ENCODE measurements at regions not wholly inside any gene's neighbourhood (a gene's known extent, or its start where the extent isn't known, plus 50 kb on each side); places are given as distances from the start of the nearest gene placed in this dataset.
A peak's percentile ranks its signal among the peaks of the same experiment; 100 is the strongest.

- H3K79me2 ChIP-seq (ENCODE audit: low read depth): no peaks in the 10 kb centered on the region
- POLR2A ChIA-PET (ENCODE audit: unreplicated experiment): interaction anchor here (0.7 kb wide), 1 partner anchor 533 kb away, joined by 3 read pairs; no protein-coding TSS in a partner anchor
- DNase-seq: no peak
- peaks cover 28% of the 10 kb centered on the region for H3F3A ChIP-seq (ENCODE audit: insufficient read depth, low read depth)
- CTCF ChIA-PET: no interaction called here
- H3K9me2 ChIP-seq (ENCODE audit: insufficient read depth): no peaks in the 10 kb centered on the region
- peaks cover 37% of the 10 kb centered on the region for H3K4me1 ChIP-seq (replicated peaks; ENCODE audit: insufficient read depth)
- no TSS peak for BruUV-seq (replicated peaks)
- H3K4me2 ChIP-seq: no peak overlapping the region
- no peak overlapping the region for H2AFZ ChIP-seq
- no peaks in the 10 kb centered on the region for H3K36me3 ChIP-seq (ENCODE audit: low read depth)
- H3K27ac ChIP-seq: no peak overlapping the region
- no peaks in the 10 kb centered on the region for H3K27me3 ChIP-seq (ENCODE audit: insufficient read depth, low read depth)
- H3K4me3 ChIP-seq: no peak overlapping the region
- no peaks in the 10 kb centered on the region for H4K20me1 ChIP-seq (ENCODE audit: insufficient read depth)
- TF ChIP-seq EZH2 (IDR thresholded peaks at IDR 0.05; ENCODE audit: low read depth): no peak
- intact Hi-C loops (cut with micrococcal nuclease; ENCODE audit: unreplicated experiment): loop anchor here (5.0 kb wide), 1 partner anchor 416 kb away; the partner anchor contains the start of gene TRIB2
- H3K9me3 ChIP-seq (ENCODE audit: insufficient read depth, low read depth): peaks cover 2% of the 10 kb centered on the region; the same call in 1 of the 2 replicates
Measured at GRCh38 chr2:12300927-12301326, 415.8 kb upstream of the TRIB2 start.

- Histone ChIP-seq H2AFZ (no peak overlapping the region), H4K20me1 (ENCODE audit: insufficient read depth) (no peaks in the 10 kb centered on the region), H3F3A (ENCODE audit: insufficient read depth, low read depth) (peaks cover 28% of the 10 kb centered on the region), H3K36me3 (ENCODE audit: low read depth) (no peaks in the 10 kb centered on the region), H3K4me2 (no peak overlapping the region), H3K27ac (no peak overlapping the region), H3K79me2 (ENCODE audit: low read depth) (no peaks in the 10 kb centered on the region), H3K4me1 (replicated peaks; ENCODE audit: insufficient read depth) (peaks cover 37% of the 10 kb centered on the region), H3K9me2 (ENCODE audit: insufficient read depth) (no peaks in the 10 kb centered on the region), H3K9me3 (ENCODE audit: insufficient read depth, low read depth) (peaks cover 10% of the 10 kb centered on the region), H3K27me3 (ENCODE audit: insufficient read depth, low read depth) (no peaks in the 10 kb centered on the region), H3K4me3 (no peak overlapping the region)
- no peak for DNase-seq
- TF ChIP-seq, protein P1, sequence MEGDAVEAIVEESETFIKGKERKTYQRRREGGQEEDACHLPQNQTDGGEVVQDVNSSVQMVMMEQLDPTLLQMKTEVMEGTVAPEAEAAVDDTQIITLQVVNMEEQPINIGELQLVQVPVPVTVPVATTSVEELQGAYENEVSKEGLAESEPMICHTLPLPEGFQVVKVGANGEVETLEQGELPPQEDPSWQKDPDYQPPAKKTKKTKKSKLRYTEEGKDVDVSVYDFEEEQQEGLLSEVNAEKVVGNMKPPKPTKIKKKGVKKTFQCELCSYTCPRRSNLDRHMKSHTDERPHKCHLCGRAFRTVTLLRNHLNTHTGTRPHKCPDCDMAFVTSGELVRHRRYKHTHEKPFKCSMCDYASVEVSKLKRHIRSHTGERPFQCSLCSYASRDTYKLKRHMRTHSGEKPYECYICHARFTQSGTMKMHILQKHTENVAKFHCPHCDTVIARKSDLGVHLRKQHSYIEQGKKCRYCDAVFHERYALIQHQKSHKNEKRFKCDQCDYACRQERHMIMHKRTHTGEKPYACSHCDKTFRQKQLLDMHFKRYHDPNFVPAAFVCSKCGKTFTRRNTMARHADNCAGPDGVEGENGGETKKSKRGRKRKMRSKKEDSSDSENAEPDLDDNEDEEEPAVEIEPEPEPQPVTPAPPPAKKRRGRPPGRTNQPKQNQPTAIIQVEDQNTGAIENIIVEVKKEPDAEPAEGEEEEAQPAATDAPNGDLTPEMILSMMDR (conservative IDR thresholded peaks at IDR 0.05): no peak
- TF ChIP-seq EZH2 (IDR thresholded peaks at IDR 0.05; ENCODE audit: low read depth): no peak
- ChIA-PET POLR2A (ENCODE audit: unreplicated experiment) (no interaction called here), CTCF (no interaction called here)
- BruUV-seq (replicated peaks): no TSS peak
- intact Hi-C loops (cut with micrococcal nuclease; ENCODE audit: unreplicated experiment): loop anchor here (5.0 kb wide), 1 partner anchor 415 kb away; the partner anchor contains the start of gene TRIB2
Measured at GRCh38 chr2:12302140-12302539, 414.6 kb upstream of the TRIB2 start.

GRCh38 chr2:12302691-12303090 is 414.0 kb upstream of the TRIB2 start:
- H4K20me1 ChIP-seq (ENCODE audit: insufficient read depth): no peaks in the 10 kb centered on the region
- no peak overlapping the region for H2AFZ ChIP-seq
- peak overlapping the region; percentile 81 for H3K27ac ChIP-seq
- no peaks in the 10 kb centered on the region for H3K27me3 ChIP-seq (ENCODE audit: insufficient read depth, low read depth)
- peak overlapping the region; percentile 71 for H3K4me2 ChIP-seq
- CTCF ChIA-PET: no interaction called here
- POLR2A ChIA-PET (ENCODE audit: unreplicated experiment): no interaction called here
- no peaks in the 10 kb centered on the region for H3K36me3 ChIP-seq (ENCODE audit: low read depth)
- no peak overlapping the region for H3K4me3 ChIP-seq
- TF ChIP-seq, protein P1 (conservative IDR thresholded peaks at IDR 0.05): no peak
- TF ChIP-seq EZH2 (IDR thresholded peaks at IDR 0.05; ENCODE audit: low read depth): no peak
- H3K9me3 ChIP-seq (ENCODE audit: insufficient read depth, low read depth): peaks cover 10% of the 10 kb centered on the region
- no peaks in the 10 kb centered on the region for H3K79me2 ChIP-seq (ENCODE audit: low read depth)
- DNase-seq: no peak
- peaks cover 37% of the 10 kb centered on the region for H3K4me1 ChIP-seq (replicated peaks; ENCODE audit: insufficient read depth)
- BruUV-seq (replicated peaks): no TSS peak
- peaks cover 28% of the 10 kb centered on the region for H3F3A ChIP-seq (ENCODE audit: insufficient read depth, low read depth)
- intact Hi-C loops (cut with micrococcal nuclease; ENCODE audit: unreplicated experiment): loop anchor here (5.0 kb wide), 1 partner anchor 415 kb away; the partner anchor contains the start of gene TRIB2
- H3K9me2 ChIP-seq (ENCODE audit: insufficient read depth): no peaks in the 10 kb centered on the region
